Hematopoietic multipotent progenitor cell treated with erythropoietin and hydrocortisone succinate and interleukin-3 and kit ligand, for 6 days (in vitro differentiated cells): ENCODE measurements at regions not wholly inside any gene's neighbourhood (a gene's known extent, or its start where the extent isn't known, plus 50 kb on each side); places are given as distances from the start of the nearest gene placed in this dataset.
"Not testable (repeated sequence)": the region's sequence is repeated elsewhere in the genome, so short reads cannot be mapped to it uniquely, and the experiment has no call there.

ENCODE experiments used
- DNase-seq: peaks from one replicate; pipeline ENCODE4 v3.0.0-alpha.2; 2015

DNA sequence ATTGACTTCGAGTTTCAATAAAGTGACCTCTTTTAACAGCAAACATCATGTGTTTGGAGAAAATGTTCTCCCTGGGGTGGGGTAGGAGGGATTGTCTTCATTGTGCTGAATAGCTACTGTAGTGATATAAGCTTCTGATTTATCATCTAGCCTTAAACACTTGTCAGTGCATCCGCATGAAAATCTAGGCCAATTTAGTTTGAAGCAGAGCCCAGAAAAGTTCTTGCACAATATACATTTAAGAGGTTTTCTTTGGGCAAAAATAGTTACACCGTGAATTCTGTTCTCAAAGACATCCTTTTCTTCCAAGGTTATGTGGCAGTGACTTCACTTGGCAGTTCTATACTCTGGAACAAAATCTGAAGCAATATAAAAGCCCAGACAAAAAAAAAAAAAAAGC, 136.0 kb upstream of the IFNG-AS1 start:
- no peak for DNase-seq

DNA sequence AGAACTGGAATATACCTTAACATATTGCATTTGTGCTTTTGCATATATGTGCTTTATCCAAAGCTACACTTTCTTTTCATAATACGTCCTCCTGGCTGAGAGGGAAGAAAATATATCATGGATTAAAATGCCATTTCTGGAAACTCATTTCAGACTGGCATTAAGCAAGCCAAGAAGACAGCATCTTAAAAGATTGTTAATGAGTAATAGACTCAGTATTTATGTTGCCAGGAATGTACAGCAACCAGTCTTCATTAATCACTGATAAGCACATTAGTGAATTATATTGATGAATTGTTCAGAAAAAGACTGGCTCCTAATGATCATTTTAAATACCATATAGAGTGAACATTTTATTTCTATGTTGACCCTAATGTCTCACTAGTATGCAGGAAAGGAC, 134.9 kb upstream of the IFNG-AS1 start:
- DNase-seq = no peak

DNA sequence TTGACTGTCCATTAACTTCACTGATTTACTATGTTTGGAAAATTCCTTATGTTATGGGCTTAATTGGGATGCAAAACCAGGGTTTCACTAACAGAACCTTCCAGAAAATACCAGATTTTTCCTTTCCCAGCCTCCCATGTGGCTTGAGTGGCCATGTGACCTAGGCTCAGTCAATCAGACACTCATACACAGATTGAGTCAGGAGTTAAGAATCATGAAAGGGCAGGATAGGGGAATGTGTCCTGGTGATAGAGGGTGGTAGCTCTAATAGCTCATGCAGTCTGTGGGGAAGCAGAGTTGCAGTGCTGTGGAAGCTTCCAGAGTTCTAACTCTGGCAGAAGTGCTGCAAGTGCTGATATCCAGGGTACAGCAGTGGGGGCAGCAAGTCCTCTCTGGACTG, 134.1 kb upstream of the IFNG-AS1 start:
- DNase-seq = no peak

DNA sequence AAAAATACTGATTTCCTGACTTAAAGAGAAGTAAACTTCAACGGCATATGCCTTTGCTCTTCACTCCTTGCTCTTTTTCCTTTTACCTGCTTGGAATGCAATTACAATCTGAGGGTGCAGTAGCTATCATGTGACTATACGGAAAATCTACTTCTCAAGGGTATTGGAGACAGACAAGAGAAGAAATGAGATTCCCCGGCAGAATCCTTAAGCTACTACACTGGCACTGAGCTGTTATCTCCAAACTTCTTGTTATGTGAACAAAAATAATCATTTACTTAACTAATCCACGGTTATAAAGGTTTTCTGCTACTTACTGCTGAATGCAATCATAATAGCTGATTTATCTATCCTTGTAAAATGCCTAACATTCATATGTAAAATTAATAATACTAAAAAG, 118.0 kb upstream of the IFNG-AS1 start:
- no peak for DNase-seq

DNA sequence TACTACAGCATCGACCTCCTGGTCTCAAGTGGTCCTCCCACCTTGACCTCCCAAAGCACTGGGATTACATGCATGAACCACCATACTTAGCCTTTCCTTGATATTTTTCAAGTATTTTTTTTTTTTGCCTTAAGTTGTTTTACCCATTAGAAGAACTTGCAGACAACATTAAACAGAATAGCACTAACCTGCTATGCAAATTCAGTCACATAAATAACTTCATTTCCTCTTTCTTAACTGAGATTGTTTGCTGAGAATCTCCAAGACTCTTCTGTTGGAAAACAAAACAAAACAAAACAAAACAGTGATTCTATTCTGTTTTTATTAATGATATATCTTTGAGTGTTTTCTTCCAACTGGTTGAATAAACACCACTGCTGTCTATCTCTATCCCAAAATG, 115.9 kb upstream of the IFNG-AS1 start:
- no peak for DNase-seq

DNA sequence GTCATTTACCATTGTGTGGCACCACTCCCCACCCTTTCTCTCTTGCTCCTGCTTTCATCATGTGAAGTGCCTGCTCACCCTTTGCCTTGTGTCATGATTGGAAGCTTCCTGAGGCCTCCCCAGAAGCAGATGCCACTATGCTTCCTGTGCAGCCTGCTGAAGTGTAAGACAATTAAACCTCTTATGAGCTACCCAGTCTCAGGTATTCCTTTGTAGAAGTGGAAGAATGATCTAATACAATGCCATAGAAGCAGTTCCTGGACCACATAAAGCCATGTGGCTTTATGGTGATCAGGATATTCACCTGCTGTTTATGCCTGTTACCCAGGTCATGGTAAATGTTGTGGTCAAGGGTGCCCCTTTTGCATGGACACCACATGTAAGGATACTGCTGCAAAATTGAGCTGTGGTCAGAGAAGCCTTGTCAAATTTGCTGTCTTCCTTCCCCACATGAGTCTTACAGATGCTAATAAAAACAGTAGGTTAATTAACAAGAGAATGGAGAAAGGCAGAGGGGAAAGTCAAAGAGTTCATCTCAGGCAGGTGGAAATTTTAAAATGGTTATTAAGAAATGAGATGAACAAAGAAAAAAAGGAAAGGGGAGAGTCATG, 112.8 kb upstream of the IFNG-AS1 start:
- DNase-seq = no peak

DNA sequence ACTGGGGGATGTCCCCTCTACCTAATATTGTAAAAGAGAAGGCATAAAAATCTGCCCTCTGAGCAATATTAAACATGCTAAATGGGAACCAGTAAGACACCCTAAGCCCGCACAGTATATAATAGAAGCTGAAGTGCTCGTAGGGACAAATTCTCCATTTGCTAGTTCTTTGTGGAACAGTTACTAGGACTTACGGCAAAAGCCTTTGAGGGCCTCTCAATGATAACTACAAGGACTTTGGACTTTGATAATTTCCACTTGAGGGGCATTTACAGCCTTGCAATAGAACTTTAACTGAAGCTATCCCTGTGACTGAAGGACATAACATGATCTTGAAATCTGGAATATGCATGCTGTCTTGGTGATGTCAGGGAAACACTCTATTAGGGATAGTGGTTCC, 111.5 kb upstream of the IFNG-AS1 start:
- DNase-seq = no peak

DNA sequence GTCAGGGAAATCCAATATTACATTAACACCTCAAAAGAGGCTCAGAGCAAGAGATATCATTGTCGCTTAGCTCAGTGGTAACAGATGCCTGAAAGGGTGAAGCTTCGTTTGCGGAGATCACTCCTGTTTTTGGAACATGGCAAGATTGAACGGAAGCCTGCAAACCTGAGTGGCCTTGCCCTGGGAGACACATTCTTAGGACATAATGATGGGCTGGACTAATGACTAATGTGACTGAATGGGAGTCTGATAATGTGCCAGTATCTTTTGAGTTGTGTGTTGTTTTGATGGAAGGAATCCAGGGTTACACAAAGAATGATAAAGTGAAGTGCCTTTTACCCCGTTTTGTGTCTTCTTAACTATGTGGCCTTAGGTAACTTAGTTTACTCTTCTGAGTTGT, 109.3 kb upstream of the IFNG-AS1 start:
- DNase-seq = no peak

DNA sequence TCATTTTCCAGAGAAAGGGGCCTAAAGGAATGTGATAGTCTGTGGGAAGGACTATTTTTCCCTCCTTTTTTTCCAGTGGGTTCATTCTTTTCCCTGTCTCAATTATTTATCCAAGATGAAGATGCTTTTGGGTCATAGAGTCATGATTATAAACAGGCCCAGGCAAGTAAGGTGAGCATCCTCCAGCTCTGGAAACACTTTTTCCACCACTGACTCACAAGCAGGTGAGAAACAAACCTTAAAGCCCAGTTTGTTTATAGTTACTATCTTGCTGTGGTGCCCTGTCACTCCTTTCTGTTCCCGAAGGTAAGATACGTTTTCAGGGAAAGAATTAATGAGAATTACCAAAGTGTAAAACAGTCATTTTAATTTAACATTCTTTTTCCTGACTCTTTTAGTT, 107.7 kb upstream of the IFNG-AS1 start:
- DNase-seq = no peak

DNA sequence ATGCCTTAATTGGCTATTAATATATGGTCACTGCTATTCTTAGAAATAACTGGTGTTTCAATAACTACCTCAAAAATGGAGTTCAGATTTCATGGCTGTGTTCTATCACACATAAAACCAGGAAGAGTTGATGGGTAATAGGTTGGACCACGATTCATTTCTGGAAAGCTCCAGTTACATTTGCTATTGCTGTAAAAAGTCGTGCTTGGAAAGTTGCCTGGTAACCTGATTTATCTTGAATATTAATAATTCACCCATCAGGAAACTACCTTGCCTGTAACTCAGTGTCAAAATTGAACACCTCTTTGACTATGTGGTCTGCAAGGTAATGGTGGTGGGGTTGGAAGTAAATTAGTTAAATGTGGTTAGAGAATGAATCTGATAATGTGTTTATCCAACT, 104.7 kb upstream of the IFNG-AS1 start:
- no peak for DNase-seq

DNA sequence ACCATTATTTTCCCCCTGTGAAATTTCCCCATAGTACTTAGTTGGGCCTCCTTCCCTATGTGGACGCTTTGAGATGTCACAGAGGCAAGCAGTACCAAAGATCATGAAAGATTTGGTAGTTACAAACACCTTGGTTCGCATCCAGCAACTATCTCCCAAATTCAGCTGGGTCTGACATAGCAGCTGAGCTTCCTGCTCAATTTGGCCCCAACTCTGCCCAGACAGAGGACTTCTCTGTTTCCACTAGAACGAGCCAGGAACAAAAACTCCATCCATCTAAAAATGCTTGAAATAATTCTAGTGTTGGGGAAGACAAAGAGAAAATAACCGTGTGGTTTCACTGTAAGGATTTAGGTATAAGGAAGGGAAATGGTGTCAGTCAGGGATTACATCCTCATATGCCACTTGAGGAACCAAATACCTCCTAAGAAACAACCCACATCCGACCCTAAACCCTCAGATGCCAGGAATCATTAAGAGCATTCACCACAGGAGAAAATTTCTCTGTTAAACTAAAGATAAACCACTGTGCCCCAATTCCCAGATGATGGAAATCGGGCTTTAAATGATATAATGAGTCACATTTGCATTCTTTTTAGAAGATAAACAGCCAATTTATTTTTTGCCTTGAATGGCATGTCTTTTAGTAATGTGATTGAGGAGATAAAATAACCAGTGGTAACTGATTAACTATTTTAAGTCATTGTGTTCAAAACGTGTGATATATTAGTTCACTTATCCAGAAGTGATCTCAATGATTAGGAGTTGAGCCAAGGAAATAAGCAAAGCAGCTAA, 103.7 kb upstream of the IFNG-AS1 start:
- DNase-seq = no peak

DNA sequence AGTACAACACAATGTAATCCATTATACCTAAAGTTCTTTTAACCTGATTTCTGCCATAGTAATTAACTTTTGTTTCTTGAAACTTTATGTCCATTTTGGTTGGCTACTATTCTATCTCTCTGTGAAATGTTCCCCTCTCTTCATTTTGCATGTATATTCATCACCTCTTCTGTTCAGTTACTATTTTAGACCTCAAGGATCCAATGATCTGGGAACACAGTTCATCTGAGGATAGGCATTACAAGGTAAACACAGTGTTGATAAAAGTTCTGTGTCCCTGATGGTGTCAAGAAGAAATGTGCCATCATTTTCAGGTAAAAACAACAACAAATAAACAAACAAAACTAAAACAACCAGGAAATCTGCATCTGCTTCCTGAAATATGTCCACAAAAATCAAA, 102.2 kb upstream of the IFNG-AS1 start:
- DNase-seq = no peak

DNA sequence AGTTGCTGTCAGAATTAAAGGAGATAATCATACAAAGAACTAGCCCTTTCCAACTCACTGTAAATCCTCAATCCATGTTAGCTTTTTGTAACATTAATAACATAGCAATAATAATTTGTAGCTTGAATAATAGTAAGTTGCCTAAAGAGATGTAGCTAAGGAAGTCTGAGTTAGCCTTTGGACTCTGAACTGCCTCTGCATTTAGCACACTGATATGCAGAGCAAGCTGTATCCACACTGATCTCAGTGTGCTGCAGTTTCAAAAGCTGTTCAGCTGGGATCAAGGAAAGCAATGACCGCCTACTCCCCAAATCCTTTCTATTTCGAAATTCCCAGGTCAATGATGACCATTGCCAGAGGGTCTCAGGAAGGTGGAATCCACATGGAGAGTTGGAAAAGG, 99.3 kb upstream of the IFNG-AS1 start:
- DNase-seq = no peak

DNA sequence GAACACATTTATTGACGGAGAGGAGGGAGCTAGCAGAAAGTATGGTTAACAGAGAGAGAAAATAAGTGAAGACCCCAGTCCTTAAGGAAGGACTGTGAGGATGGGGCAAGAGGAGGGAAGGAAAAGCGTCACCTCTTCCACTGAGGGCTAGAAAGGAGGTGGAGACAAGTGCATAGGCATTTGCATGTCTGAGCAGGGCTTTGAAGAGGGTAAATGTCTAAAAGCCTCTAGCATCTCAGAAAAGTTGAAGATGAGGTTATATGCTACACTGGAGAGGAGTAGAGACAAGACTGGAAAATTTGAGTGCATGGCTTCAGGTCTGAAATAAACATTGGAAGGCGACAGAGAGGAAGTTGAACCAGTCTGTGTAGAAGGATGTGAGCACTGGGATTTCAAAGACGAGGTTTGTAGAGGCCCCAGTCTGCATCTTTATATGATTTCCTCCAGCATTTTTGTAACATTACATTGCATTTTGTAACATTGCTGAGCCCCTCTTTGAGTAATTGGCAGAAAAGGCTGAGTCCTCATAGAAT, 98.5 kb upstream of the IFNG-AS1 start:
- DNase-seq = no peak

DNA sequence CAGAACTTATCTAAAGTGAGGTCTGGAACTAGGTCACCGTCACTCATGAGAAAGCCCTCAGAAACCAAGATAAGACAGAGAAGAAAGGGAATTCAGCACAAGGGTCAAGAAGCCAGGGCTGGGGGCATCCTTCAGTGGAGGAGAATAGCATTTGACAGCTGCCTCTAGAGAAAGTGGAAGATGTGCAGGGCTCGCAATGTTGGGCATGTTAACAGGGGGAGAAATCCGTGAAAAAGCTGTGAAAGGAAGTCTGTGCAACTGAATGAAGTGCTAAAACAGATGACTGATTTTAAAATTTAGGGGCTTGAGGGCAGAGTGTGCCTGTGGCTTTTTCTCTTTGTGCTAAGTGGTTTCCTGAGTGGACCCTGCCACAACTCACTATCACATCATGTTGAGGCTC, 97.7 kb upstream of the IFNG-AS1 start:
- DNase-seq = no peak

DNA sequence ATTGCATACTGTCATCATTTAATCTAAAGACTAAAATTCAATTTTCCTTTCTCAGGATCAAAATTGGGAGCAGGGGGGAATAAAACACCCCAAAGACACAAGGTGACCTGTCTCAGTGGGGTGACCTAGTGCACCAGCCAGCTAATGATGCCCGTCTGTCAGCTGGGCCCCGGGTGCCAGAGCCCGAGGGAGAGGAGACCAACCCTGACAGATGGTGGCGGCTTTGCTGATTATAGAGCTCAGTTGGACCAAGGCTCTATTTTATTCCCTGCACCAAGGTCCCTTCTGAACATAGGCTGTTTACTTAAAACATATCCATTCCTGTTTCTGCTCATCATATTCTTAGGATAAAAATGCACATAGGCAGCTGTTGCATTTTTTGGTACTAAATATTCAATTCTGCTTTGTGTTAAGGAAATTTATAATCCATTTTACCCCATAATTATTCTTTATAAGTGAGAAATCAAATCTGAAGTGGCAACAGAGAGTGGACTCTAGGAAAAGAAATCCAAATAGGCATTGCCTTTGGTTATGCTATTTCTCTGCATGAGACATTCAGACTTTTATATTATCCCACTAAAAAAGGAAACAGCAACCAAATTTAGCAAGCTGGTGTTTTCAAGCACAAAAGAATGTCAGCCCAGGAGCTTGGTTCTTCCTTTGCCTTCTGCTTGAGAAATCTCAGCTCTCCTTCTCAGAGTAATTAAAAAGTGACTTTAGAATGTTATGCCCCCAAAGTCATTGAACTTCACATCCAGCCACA, 96.8 kb upstream of the IFNG-AS1 start:
- DNase-seq = no peak

DNA sequence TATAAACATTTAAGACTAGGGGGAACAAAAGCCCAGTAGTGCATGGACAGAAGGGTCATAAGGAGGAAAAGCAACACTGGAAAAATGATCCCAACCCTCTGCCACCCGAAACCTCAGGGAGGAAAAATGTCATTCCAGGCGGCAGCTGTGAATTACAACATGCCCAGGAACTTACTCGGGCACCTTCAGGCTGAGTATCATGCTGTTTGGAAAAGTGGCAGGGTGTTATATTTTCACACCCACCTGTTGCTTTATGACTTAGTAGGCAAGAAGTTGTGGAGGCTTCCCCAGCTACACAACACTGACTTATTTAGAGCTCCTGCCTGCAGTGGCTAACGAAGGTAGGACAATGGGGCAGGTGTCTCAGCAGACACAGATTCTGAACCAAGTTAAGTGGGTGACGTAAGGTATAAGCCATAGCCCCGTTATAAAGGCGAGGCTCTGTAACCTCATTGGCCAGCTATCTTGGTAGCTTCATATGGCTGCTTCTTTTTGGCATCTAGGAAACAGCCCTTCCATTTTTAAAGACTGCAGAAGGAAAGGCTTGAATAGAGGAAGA, 96.1 kb upstream of the IFNG-AS1 start:
- no peak for DNase-seq

DNA sequence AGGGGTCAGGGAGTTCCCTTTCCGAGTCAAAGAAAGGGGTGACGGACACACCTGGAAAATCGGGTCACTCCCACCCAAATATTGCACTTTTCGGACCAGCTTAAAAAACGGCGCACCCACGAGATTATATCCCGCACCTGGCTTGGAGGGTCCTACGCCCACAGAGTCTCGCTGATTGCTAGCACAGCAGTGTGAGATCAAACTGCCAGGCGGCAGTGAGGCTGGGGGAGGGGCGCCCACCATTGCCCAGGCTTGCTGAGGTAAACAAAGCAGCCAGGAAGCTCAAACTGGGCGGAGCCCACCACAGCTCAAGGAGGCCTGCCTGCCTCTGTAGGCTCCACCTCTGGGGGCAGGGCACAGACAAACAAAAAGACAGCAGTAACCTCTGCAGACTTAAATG, 88.8 kb upstream of the IFNG-AS1 start:
- DNase-seq = not testable (repeated sequence)

DNA sequence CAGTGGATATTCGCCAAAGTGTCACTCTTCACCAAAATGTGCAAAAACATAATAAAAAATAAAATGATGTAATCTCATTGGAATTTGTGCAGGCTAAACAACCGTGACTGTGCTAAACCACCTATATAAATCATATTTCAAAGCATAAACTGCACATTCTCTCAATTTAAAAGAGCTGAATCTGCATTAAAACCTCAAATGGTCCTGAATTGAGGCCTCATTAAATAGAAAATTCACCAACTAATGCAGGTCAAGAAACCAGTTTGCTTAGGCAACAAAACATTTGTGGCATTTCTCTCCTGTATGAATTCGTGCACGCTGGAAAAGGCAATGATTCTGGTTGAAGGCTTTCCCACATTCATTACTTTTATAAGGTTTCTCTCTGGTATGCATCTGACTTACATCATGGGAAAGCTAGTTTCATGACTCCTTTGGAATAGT, 80.1 kb upstream of the IFNG-AS1 start:
- no peak for DNase-seq

DNA sequence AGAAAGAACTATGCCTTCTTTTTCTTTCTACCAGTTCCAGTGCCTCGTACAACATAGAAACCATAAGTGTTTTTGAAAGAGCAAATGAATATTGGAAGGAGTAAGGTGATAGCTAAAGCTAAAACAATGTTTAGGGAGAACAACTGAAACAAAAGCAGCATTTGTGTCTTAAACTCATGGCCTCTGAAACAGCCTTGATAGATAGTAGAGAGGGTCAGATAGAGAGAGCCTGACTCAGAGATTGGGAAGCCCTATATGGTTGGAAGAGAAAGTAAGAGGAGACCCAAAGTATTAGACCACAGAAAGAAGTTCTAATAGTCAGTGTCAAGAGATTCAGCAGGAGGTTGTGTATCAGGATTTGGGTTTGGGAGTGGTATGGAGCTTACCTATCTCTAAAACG, 79.6 kb upstream of the IFNG-AS1 start:
- no peak for DNase-seq

DNA sequence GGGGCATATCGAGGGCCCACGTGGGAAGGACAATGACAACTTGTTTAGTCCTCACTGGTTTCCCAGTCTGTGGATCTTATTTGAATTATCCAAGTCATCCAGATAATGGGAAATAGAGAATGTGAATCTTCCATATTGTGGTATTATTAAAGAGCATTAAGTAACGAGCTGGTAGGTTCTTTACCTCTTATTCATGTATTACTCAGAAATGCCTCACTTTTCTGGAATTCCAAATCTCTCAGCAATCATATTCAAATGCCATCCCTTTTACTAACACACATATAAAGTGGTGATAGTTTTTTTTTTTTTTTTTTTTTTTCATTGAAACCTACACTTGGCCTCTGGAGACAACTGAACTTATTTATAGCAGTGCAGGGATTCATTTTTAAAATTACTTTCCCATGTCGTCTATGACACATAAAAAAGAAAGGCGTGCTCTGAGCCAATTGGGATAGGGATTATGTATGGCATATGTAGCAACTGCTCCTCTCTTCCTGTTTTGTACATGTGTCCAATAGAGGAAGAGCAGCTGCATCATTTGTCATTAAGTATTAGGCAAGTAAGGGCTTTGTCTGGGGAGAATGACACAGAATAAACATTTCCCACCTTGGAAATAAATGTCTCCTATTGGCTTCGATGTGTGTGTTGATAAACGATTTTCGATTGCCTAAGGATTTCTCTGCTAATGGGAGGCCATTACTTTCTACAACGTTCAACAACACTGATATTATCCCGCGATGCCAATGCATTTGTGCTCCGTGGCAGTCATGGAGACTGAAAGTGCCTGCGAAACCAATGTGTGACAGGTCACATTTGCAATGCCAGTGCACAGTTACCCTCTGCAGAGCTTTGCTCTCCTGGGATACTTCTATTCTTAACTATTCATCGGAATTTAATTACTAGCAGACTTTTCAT, 78.6 kb upstream of the IFNG-AS1 start:
- no peak for DNase-seq

DNA sequence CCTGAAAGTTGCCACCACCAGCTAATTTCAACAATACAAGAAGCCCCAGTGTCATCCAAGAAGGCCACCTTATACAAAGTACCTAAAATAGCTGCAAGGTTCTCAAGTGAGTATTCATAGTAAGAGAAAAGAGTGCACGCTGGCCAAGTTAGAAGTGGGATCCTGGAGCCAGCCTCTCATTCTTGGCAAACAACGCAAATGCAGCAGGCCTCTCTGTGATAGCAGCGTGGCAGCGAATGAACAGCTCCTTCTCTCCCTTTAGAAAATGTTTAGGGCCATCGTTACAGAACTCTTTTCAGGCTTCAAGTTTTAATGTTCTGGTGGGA, 78.0 kb upstream of the IFNG-AS1 start:
- DNase-seq = no peak

DNA sequence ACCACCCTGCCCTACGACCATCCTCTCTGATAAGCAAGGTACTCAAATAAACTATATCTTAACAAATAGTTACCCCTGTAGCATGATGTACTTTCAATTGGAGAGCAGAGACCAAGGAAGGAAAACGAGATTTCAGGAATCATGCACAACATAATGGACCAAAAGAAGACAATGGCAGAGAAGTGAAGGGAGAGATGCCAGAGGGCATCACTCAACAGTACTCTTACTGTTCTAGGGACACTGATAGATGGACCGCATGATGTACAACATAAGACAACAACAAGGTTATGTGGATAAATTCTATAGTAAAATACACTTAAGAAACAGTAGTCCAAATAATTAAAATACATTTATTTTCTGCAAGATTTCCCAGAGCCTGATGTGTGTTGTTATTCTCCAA, 77.5 kb upstream of the IFNG-AS1 start:
- no peak for DNase-seq
